LoVo (cell line): ENCODE measurements at regions not wholly inside any gene's neighbourhood (a gene's known extent, or its start where the extent isn't known, plus 50 kb on each side); places are given as distances from the start of the nearest gene placed in this dataset.
A peak's percentile ranks its signal among the peaks of the same experiment; 100 is the strongest.
"Not testable (repeated sequence)": the region's sequence is repeated elsewhere in the genome, so short reads cannot be mapped to it uniquely, and the experiment has no call there.

Experiments
- DNase-seq: peaks from one replicate; pipeline ENCODE4 v3.0.0-alpha.2; 2016; ENCODE audit warnings: low spot score

GRCh38 chr5:103745353-103746065 lies 182.9 kb upstream of the NUDT12 start:
- DNase-seq: no peak

GRCh38 chr5:103744159-103744558 lies 181.6 kb upstream of the NUDT12 start:
- peak; percentile 9 for DNase-seq

- no peak for DNase-seq
These were observed 180.8 kb upstream of the NUDT12 start for GRCh38 chr5:103743421-103743820.

- DNase-seq: no peak
These were observed 179.4 kb upstream of the NUDT12 start for GRCh38 chr5:103741984-103742383.

- DNase-seq: not testable (repeated sequence)
These were observed 173.8 kb upstream of the NUDT12 start for GRCh38 chr5:103736343-103736742.

- no peak for DNase-seq
These were observed 161.7 kb upstream of the NUDT12 start for GRCh38 chr5:103724271-103724670.

- DNase-seq: no peak
These were observed 158.6 kb upstream of the NUDT12 start for GRCh38 chr5:103721183-103721582.

GRCh38 chr5:103718108-103718507 lies 155.5 kb upstream of the NUDT12 start:
- DNase-seq: no peak

- DNase-seq: no peak
These were observed 146.0 kb upstream of the NUDT12 start for GRCh38 chr5:103708601-103709000.

- DNase-seq: no peak
These were observed 144.5 kb upstream of the NUDT12 start for GRCh38 chr5:103706939-103707682.

- DNase-seq: no peak
These were observed 141.0 kb upstream of the NUDT12 start for GRCh38 chr5:103703617-103704016.

- no peak for DNase-seq
These were observed 130.9 kb upstream of the NUDT12 start for GRCh38 chr5:103693517-103693916.

GRCh38 chr5:103690676-103691075 lies 128.1 kb upstream of the NUDT12 start:
- DNase-seq: no peak

GRCh38 chr5:103679873-103680272 lies 117.3 kb upstream of the NUDT12 start:
- no peak for DNase-seq

- DNase-seq: not testable (repeated sequence)
These were observed 113.6 kb upstream of the NUDT12 start for GRCh38 chr5:103676198-103676597.

- no peak for DNase-seq
These were observed 112.2 kb upstream of the NUDT12 start for GRCh38 chr5:103674739-103675138.

GRCh38 chr5:103674251-103674650 lies 111.7 kb upstream of the NUDT12 start:
- no peak for DNase-seq

- no peak for DNase-seq
These were observed 107.0 kb upstream of the NUDT12 start for GRCh38 chr5:103669615-103670014.

- no peak for DNase-seq
These were observed 105.7 kb upstream of the NUDT12 start for GRCh38 chr5:103668281-103668680.

- no peak for DNase-seq
These were observed 104.5 kb upstream of the NUDT12 start for GRCh38 chr5:103667068-103667467.

- no peak for DNase-seq
These were observed 94.7 kb upstream of the NUDT12 start for GRCh38 chr5:103657301-103657700.

- DNase-seq: no peak
These were observed 85.5 kb upstream of the NUDT12 start for GRCh38 chr5:103648086-103648485.
